Hepatic stellate cell (primary cell): ENCODE measurements at regions not wholly inside any gene's neighbourhood (a gene's known extent, or its start where the extent isn't known, plus 50 kb on each side); places are given as distances from the start of the nearest gene placed in this dataset.

Source experiments
- DNase-seq: peaks from one replicate; pipeline ENCODE4 v3.0.0; 2011; ENCODE audit warnings: low spot score

DNA sequence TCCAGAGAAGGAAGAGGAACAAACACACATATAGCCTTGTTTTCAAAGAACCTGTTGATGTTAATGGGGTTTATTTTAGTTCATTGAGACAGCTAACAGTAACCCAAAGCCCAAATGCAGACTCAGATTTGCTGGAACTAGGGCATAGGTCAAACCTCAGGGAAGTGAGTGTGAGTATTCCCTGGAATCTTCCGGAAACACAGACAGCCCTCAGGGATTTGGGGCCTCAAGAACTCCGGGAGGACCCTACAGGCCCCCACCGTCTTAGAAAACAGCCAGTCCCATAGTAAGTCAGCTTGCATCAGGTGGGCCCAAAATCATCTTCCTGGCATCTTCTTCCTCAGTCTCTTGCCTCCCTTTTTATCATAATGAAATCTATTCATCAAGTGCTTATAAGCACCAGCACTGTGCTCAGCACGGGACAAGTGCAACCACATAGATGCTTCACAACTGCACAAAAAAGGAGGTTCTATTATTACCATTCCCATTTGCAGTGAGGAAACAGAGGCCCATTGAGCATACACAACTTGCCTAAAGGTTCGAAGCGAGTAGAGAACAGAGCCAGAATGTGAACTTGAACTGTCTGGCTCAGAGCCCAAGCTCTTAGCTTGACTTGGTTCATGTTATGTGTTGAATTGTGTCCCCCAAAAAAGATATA is 50.2 kb upstream of the BCL11A start:
- no peak for DNase-seq

- no peak for DNase-seq
Measured at GRCh38 chr2:60604486-60605064, 51.1 kb upstream of the BCL11A start.

DNA sequence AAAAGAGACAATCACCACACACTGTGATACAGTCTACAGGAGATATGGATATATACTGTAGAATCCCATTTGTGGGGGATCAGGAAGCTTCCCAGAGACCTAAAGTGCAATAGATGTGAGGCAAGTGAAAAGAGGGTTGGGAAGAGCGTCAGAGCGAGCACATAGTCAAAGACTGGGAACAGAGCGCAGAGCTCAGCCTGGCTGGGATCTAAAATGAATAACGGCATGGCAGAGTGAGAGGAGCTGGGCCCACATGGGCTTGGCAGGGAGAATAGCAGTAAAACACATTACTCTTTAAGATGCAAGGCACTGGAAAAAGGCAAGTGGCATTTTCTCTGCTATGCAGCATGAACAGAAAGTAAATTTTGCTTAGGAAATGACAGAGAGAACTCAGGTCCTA is 52.4 kb upstream of the BCL11A start:
- no peak for DNase-seq

- DNase-seq = no peak
Measured at GRCh38 chr2:60608679-60609078, 55.2 kb upstream of the BCL11A start.

- DNase-seq = no peak
Measured at GRCh38 chr2:60612033-60612432, 58.6 kb upstream of the BCL11A start.

- no peak for DNase-seq
Measured at GRCh38 chr2:60614319-60614718, 60.9 kb upstream of the BCL11A start.

DNA sequence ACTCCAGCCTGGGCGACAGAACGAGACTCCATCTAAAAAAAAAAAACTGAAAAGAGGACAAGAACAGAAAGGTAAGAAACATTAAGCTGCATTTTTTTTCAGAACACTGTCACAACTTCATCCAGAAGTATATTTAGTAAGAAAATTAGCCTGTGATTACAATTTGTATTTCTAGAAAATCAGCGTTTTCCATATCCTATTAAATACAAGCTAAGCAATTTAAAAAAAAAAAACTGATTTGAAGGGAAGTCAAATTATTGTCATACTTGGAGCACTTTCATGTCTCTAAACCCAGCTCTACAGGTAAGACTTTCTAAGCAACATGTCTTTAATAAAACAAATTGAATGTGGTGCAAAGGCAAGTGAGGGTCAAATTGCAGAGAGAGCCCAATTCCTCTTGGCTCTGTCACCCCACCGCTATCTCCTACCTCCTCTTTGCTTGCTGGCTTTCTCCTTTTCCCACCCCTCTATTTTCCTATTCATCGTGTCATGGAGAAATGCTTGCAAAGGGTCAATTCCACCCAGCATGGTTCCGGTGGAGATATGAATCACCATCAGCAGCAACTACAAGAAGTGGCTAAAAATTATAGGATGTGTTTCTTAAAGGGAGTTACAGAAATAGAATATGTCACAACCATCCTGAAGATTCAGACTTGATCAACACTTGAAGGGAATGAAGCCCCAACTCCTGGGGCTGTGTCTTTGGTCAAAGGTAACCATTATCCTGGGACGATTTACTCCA is 68.4 kb upstream of the BCL11A start:
- DNase-seq = no peak

GRCh38 chr2:60623040-60623439 is 69.6 kb upstream of the BCL11A start:
- DNase-seq = no peak

- no peak for DNase-seq
Measured at GRCh38 chr2:60627412-60627811, 74.0 kb upstream of the BCL11A start.

GRCh38 chr2:60628026-60628425 is 74.6 kb upstream of the BCL11A start:
- DNase-seq = no peak

- no peak for DNase-seq
Measured at GRCh38 chr2:60628615-60629304, 75.3 kb upstream of the BCL11A start.

DNA sequence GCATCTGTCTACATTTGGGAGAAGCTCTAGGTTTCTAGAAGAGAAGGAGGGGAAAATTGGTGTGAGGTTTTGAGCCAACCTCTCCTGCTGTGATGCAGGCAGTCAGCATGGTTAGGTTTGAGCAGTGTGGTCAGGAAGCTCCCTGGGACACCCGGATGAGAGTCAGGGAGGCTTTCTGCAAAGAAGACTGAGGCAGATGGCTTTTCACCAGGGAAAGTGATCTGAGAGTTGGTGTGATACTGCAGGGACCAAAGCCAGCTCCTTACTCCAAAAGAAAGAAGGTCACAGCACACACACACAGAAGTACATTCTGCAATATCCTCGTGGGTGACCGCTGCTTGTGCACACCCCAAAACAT is 75.8 kb upstream of the BCL11A start:
- DNase-seq = no peak

GRCh38 chr2:60629801-60630385 is 76.4 kb upstream of the BCL11A start:
- DNase-seq = no peak

GRCh38 chr2:60633615-60634014 is 80.2 kb upstream of the BCL11A start:
- no peak for DNase-seq

DNA sequence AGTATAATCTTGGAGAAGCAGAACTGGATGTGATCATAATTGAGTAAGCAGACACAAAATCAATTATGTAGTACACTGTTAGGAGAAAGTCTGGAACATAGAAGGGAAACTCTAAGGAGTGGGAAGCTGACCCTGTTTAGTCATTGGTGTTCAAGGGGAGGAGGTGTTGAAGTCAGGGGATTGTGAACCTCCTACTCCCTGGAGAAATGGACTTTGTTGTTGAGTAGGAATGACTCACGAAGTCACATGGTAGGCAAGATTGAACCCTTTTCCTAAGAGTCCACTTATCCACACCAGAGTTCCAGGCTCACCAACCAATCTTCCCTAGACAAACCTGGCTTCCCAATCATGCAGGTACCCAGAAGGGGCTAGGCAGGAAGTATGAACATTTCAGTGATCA is 81.0 kb upstream of the BCL11A start:
- DNase-seq = no peak

- peak; percentile 24 for DNase-seq
Measured at GRCh38 chr2:60641811-60642788, 88.6 kb upstream of the BCL11A start.

GRCh38 chr2:60643747-60644146 is 90.3 kb upstream of the BCL11A start:
- no peak for DNase-seq

DNA sequence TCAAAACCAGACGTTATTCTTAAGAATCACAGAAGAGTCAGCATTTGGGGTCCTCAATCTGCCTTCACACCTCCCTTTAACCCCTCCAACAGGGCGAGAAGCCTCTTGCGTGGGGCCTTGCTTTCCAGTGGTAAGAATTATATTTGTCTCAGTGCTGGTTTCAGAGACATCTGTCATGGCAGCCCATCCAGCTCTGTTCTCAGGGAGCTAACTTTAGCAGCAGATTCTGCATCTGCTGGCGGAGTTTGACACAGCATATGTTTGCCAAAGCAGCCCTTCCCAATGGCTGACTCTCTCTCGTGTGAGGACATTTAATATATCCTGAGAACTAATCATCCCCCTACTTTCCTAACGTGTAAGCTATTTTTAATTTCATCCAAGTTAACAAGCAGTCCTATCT is 91.5 kb upstream of the BCL11A start:
- no peak for DNase-seq

DNA sequence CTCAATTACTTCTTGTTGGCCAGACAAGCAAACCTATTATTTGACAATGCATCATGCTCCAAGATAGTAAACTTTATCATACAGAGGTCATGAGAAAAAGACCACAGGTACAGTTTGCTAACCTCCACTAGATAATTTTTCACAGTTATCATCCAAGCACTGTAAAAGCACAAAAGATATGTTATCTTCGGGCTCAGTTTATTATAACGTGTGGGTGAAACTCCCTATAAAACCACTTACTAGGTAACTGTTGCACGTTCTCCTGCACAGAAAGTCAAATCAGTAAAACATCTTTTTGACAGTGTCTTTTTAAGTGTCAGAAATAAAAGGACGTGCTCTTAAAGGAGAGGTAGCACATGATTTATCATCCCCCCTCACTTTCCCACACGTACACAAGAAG is 94.7 kb upstream of the BCL11A start:
- DNase-seq = no peak

GRCh38 chr2:60649721-60650120 is 96.3 kb upstream of the BCL11A start:
- DNase-seq = no peak

DNA sequence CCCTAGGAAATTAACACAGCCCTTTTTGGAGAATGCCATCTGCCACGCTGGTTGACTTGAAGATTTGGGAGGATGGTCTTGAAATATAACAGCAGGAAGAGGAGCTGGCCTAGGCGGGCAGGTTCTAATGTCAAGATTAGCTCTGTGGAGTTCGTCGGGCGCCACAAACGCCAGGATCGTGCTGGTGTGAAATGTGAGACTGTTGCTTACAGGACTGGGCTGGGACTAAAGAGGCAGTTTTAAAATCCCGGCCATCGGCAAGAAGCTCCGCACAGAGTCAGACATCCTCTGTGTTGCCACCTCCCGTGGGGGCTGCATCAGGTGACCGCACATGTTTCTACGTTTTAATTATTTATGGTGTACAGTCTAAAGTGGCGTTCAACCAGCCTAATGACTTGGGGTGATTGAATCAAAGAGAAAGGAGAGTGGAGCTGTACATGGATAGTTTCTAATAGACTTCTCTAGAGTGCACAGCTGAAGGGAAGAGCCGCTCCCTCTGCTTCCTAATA is 99.4 kb upstream of the BCL11A start:
- no peak for DNase-seq
